ENCODE measurements at regions not wholly inside any gene's neighbourhood (a gene's known extent, or its start where the extent isn't known, plus 50 kb on each side); places are given as distances from the start of the nearest gene placed in this dataset.

GRCh38 chr18:27600245-27600644, 415.1 kb upstream of the CHST9 start (continued):
- TF ChIP-seq FOXM1 (IDR thresholded peaks at IDR 0.05; ENCODE audit: low read depth, low read length) (peak; percentile 23; the same call in 1 of the 2 replicates), CBX3 (IDR thresholded peaks at IDR 0.05; ENCODE audit: borderline replicate concordance, low read depth) (no peak), NFIC (IDR thresholded peaks at IDR 0.05; ENCODE audit: low read depth, low read length) (peak; percentile 75; the same call in 1 of the 2 replicates), MTA2 (IDR thresholded peaks at IDR 0.05; ENCODE audit: low read depth) (no peak)

GRCh38 chr18:27599202-27599829, 414.2 kb upstream of the CHST9 start:
- Histone ChIP-seq H3K27ac (ENCODE audit: control insufficient read depth, insufficient read depth) (no peak overlapping the region), H2AFZ (ENCODE audit: control insufficient read depth, low read depth, low read length) (no peak overlapping the region), H4K20me1 (ENCODE audit: control insufficient read depth, insufficient read depth) (no peaks in the 10 kb centered on the region), H3K27me3 (replicated peaks in 1 of 2; ENCODE audit: control insufficient read depth in 2 of 2, insufficient read depth in 2 of 2, low read length in 1 of 2) (no peaks in the 10 kb centered on the region), H3K4me3 (no peak overlapping the region), H3K4me2 (ENCODE audit: control insufficient read depth, insufficient read depth) (no peak overlapping the region), H3K36me3 (ENCODE audit: control insufficient read depth in 2 of 2, insufficient read depth in 2 of 2, low read length in 1 of 2) (no peaks in the 10 kb centered on the region), H3K9me3 (replicated peaks; ENCODE audit: control insufficient read depth, insufficient read depth, low read length) (no peaks in the 10 kb centered on the region), H3K4me1 (ENCODE audit: control insufficient read depth, insufficient read depth, low read length) (no peaks in the 10 kb centered on the region), H3K9ac (ENCODE audit: control insufficient read depth, insufficient read depth, low read length) (no peak overlapping the region), H3K79me2 (ENCODE audit: control insufficient read depth, insufficient read depth, low read length) (no peaks in the 10 kb centered on the region)
- intact Hi-C loops (cut with micrococcal nuclease; ENCODE audit: unreplicated experiment), result loop anchor here (1.0 kb wide), 2 partner anchors 235 to 581 kb away; no protein-coding TSS in a partner anchor
- ATAC-seq (peak; percentile 88), DNase-seq (ENCODE audit: low read depth, low spot score) (no peak), FAIRE-seq (peak; percentile 66)
- RAD21 ChIA-PET (ENCODE audit: unreplicated experiment), result interaction anchor here (0.6 to 3.7 kb wide), 4 partner anchors 235 to 1194 kb away, joined by 3 to 27 read pairs (median 6); no protein-coding TSS in a partner anchor
- no TSS peak for BruUV-seq (replicated peaks)
- SMC1A ChIA-PET (ENCODE audit: uncharacterized antibody, unreplicated experiment), result interaction anchor here (0.6 to 1.7 kb wide), 5 partner anchors 114 to 581 kb away, joined by 3 to 7 read pairs (median 3); no protein-coding TSS in a partner anchor
- POLR2A ChIA-PET, result no interaction called here
- 50% methylated on average over 1 of the region's 1 CpG for WGBS (ENCODE audit: insufficient coverage, insufficient replicate concordance, low lambda C conversion rate, missing lambda C conversion rate)
- CTCF ChIA-PET, result interaction anchor here (0.6 to 3.5 kb wide), 18 partner anchors 9 to 980 kb away, joined by 3 to 23 read pairs (median 4); no protein-coding TSS in a partner anchor
- in situ Hi-C loops (cut with MboI), result loop anchor here (5.0 kb wide), 1 partner anchor 592 kb away; no protein-coding TSS in a partner anchor
- peak; percentile 78 for TF ChIP-seq SMC3 (IDR thresholded peaks at IDR 0.05; ENCODE audit: borderline replicate concordance, low read length)
- no peak for TF ChIP-seq CHD2 (IDR thresholded peaks at IDR 0.05; ENCODE audit: borderline replicate concordance, low read depth, low read length)
- 0 out of 2 replicates have a peak, but pooled peaks have one; percentile 26 for TF ChIP-seq YY1 (IDR thresholded peaks at IDR 0.05; ENCODE audit: low read depth, low read length)
- TF ChIP-seq SMARCA5 (IDR thresholded peaks at IDR 0.05), result no peak
- TF ChIP-seq RUNX3 (IDR thresholded peaks at IDR 0.05; ENCODE audit: low read length), result no peak
- TF ChIP-seq PAX8 (IDR thresholded peaks at IDR 0.05), result no peak
- no peak for TF ChIP-seq IKZF2 (IDR thresholded peaks at IDR 0.05)
- no peak for TF ChIP-seq NKRF (conservative IDR thresholded peaks at IDR 0.05)
- TF ChIP-seq SPI1 (IDR thresholded peaks at IDR 0.05; ENCODE audit: borderline replicate concordance, insufficient read depth, low read depth, low read length), result no peak
- no peak for TF ChIP-seq NFYB (IDR thresholded peaks at IDR 0.05; ENCODE audit: insufficient read depth, low read depth, low read length)
- peak; percentile 79 for TF ChIP-seq RAD21 (IDR thresholded peaks at IDR 0.05; ENCODE audit: insufficient read depth, low read depth, low read length)
- TF ChIP-seq TAF1 (IDR thresholded peaks at IDR 0.05; ENCODE audit: borderline replicate concordance, low read depth, low read length), result no peak
- no peak for TF ChIP-seq CHD4 (IDR thresholded peaks at IDR 0.05)
- no peak for TF ChIP-seq USF2 (IDR thresholded peaks at IDR 0.05; ENCODE audit: borderline replicate concordance, low read depth, low read length)
- TF ChIP-seq, protein P1, sequence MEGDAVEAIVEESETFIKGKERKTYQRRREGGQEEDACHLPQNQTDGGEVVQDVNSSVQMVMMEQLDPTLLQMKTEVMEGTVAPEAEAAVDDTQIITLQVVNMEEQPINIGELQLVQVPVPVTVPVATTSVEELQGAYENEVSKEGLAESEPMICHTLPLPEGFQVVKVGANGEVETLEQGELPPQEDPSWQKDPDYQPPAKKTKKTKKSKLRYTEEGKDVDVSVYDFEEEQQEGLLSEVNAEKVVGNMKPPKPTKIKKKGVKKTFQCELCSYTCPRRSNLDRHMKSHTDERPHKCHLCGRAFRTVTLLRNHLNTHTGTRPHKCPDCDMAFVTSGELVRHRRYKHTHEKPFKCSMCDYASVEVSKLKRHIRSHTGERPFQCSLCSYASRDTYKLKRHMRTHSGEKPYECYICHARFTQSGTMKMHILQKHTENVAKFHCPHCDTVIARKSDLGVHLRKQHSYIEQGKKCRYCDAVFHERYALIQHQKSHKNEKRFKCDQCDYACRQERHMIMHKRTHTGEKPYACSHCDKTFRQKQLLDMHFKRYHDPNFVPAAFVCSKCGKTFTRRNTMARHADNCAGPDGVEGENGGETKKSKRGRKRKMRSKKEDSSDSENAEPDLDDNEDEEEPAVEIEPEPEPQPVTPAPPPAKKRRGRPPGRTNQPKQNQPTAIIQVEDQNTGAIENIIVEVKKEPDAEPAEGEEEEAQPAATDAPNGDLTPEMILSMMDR (IDR thresholded peaks at IDR 0.05 in 2 of 3, conservative IDR thresholded peaks at IDR 0.05 in 1 of 3; ENCODE audit: control insufficient read depth in 2 of 3, extremely low read depth in 1 of 3, insufficient read depth in 1 of 3, low read depth in 3 of 3, low read length in 3 of 3), result peak; percentile 87 to 95 (median 87)

Data from GM12878 (cell line).